IMR-90 (cell line): ENCODE measurements at regions not wholly inside any gene's neighbourhood (a gene's known extent, or its start where the extent isn't known, plus 50 kb on each side); places are given as distances from the start of the nearest gene placed in this dataset.

Source experiments
- BHLHE40 ChIP-seq: fragments of 150-350 bp; IDR thresholded peaks from 2 replicates; pipeline ENCODE4 v1.6.1; 2016; ENCODE audit warnings: mild to moderate bottlenecking, low read depth, low read length
- CTCF ChIP-seq: conservative IDR thresholded peaks from 2 replicates; pipeline ENCODE4 v1.5.1; 2012; ENCODE audit warnings: mild to moderate bottlenecking, low read depth, low read length, improper control_type of control experiment
- ELK1 ChIP-seq: fragments of 150-350 bp; IDR thresholded peaks from 2 replicates; pipeline ENCODE4 v1.6.1; 2016; ENCODE audit warnings: low read depth, mild to moderate bottlenecking, low read length, moderate library complexity, borderline replicate concordance
- MAFK ChIP-seq: IDR thresholded peaks from 2 replicates; pipeline ENCODE4 v1.6.1; 2012; ENCODE audit warnings: low read depth, low read length, improper control_type of control experiment
- MAZ ChIP-seq: IDR thresholded peaks from 2 replicates; pipeline ENCODE4 v1.6.1; 2012; ENCODE audit warnings: low read depth, mild to moderate bottlenecking, low read length, improper control_type of control experiment, moderate library complexity, borderline replicate concordance
- MXI1 ChIP-seq: IDR thresholded peaks from 2 replicates; pipeline ENCODE4 v1.6.1; 2012; ENCODE audit warnings: low read depth, mild to moderate bottlenecking, low read length, moderate library complexity, borderline replicate concordance
- POLR2A ChIP-seq: IDR thresholded peaks from 2 replicates; pipeline ENCODE4 v1.6.1; 2012; ENCODE audit warnings: mild to moderate bottlenecking, low read depth, low read length
- RCOR1 ChIP-seq: IDR thresholded peaks from 2 replicates; pipeline ENCODE4 v1.6.1; 2012; ENCODE audit warnings: mild to moderate bottlenecking, low read length, improper control_type of control experiment; ENCODE audit not compliant: insufficient replicate concordance
- RFX5 ChIP-seq: IDR thresholded peaks from 2 replicates; pipeline ENCODE4 v1.8.0; 2012; ENCODE audit warnings: low read depth, mild to moderate bottlenecking, low read length, moderate library complexity

GRCh38 chr21:28473530-28474220 lies 519.0 kb downstream of the LTN1 start:
- TF ChIP-seq MAFK: no peak
- no peak for TF ChIP-seq POLR2A
- no peak for TF ChIP-seq CTCF
- TF ChIP-seq RCOR1: no peak
- no peak for TF ChIP-seq BHLHE40
- TF ChIP-seq MXI1: no peak
- no peak for TF ChIP-seq RFX5
- no peak for TF ChIP-seq MAZ
- no peak for TF ChIP-seq ELK1
